T-helper 2 cell treated with Interferon-gamma antibody and Interleukin-4, amounts not matched to agents 100 ng/mL and 5 ng/mL, for 36 hours (primary cell): ENCODE measurements at regions not wholly inside any gene's neighbourhood (a gene's known extent, or its start where the extent isn't known, plus 50 kb on each side); places are given as distances from the start of the nearest gene placed in this dataset.

ENCODE experiments used
- intact Hi-C: fragments of 100-400 bp; cut with micrococcal nuclease; formaldehyde crosslinking; loops from one replicate; pipeline ENCODE4 v1.15.1; 2023

DNA sequence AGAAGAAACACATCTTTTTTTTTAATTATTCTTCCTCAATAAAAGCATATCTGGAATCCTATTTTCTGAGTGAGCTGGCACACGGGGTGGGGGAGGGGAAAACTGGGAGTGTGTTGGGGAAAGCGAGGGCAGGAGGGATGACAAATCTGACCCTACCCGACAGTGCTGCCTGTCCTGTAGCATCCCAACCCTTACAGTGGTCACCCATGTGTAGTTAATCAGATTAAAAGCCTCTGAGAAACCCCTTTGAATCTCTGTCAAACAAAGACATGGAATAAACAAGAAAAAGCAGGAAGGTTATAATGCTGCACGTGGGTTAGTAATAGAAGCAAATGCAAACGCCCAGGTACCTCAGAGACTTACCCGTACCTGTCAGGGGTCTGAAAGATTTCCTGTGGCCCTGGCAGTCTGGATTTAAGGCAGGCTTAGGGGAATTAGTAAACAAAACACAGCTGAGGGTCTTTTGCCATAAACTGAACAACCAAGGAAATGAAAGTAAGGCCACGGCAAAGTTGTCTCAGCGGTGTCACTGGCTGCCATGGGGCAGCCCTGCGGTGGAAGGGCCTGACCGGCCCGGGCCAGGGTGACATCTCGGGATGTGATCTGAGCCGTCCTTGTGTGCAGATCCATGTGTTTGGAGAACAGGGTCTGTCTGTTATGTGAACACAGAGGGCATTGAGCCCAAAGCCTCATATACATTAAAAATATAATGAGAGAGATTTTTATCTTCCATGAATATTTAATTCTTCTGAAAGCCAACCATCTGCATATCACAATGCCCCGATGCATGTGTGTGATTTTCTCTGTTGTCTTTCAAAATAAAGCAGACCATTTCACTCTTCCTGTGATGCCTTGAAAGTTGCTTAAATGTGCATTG, 308.2 kb downstream of the ZNF608 start:
- intact Hi-C loops: no loop called here

DNA sequence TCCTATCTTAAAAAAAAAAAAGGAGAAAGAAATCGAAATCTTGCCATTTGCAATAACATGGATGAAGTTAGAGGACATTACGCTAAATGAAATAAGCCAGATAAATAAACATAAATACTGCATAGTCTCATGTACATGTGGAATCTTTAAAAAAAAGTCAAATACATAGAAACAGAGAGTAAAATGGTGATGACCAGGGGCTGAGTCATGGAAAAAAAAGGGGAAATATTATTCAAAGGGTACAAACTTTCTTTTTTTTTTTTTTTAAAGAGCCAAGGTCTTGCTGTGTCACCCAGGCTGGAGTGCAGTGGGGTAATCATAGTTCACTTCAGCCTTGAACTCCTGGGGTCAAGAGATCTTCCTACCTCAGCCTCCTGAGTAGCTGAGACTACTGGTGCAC, 310.1 kb downstream of the ZNF608 start:
- intact Hi-C loops: no loop called here

DNA sequence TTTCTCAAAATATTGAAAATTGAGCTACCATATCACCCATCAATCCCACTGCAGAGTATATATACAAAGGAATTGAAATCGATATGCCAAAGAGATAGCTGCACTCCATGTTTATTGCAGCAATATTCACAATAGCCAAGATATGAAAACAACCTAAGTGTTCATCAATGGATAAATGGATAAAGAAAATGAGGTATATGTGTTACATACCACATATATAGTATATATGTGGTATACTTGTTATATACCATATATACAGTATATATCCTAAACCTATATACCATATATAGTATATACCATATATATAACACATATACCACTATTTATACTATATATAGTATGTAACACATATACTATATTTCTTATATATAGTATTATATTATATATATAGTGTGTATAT, 313.3 kb downstream of the ZNF608 start:
- intact Hi-C loops: no loop called here

DNA sequence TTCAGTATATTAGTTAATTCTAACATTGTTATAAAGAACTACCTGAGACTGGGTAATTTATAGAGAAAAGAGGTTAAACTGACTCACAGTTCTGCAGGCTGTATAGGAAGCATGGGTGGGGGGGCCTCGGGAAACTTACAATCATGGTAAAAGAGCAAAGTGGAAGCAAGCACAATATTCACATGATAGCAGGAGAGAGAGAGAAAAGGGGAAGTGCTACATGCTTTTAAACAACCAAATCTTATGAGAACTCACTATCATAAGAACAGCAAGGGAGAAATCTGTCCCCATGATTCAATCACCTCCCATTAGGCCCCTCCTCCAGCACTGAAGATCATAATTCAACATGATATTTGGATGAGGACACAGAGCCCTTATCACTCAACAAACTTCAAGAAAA, 324.9 kb downstream of the ZNF608 start:
- intact Hi-C loops: no loop called here

DNA sequence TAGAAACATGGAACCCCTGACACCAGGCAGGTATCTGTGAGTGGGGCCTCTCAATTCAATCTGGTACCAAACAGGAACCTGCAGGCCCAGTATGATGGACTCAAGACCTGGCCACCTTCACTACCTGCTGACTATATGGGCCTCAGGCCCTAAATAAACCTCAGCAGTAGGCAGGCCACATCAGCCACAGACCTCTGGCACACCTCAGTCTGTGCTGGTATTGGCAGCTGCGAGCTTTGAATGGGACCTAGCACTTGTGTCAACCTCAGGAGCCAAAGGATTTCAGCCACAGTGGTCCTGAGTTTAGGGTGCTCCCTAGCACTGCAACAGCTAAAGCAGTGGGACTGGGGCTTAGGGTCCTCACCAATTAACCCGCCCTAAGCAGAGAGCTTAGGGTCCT, 325.5 kb downstream of the ZNF608 start:
- intact Hi-C loops: no loop called here

GRCh38 chr5:124419531-124419930, 326.9 kb downstream of the ZNF608 start:
- intact Hi-C loops: no loop called here

DNA sequence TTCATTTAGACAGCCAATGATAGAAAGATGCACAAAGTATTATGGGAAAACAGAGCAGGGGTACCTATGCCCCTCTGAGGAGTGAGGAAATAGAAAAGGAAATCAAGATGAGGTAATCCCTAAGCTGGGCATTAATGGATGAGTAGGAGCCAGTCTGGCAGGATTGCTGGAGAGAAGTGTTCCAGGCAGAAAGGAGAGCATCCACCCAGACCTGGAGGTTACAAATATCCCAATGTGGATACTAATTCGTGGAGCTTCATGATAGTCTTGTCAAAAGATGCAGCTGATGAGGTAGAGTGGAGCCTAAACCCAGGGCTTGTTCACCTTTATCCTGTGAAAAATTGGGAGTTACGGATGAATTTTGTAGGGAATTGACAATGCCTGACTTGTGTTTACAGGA, 328.0 kb downstream of the ZNF608 start:
- intact Hi-C loops: no loop called here

DNA sequence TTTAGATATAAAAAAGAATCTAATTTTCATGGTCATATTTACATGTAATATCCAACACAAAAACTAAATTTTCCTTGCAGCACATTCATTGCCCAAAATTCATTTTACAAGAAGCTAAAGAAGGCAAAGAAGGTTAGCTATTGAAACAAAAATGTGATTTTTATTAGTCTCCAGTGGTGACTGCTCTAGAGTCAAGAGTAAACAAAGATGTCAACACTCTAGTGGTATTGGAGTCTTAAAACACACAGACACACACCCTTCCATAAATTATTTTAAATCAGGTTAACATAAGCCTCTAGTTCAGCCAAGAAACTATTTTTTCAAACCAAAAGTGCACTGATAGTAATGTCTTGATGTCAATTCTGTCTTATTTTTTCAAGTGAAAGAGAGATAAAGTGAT, 329.2 kb downstream of the ZNF608 start:
- intact Hi-C loops: no loop called here

DNA sequence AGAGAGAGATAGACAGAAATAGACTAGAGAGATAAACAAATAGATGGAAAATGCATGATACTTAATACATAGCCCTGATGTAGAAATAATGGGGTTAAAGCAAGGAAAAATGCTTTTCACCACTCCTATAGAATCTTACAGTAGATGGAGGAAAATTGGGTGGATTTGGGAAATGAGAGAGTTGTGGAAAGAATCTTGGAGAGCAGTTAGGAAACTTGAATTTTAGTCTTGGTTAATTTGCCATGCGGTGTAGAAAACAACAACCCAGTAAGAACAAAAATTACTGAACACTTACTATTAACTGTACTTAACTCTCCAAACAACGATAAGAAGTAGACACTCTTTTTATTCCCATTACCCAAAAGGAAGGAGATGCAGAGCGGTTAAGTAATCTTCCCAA, 329.8 kb downstream of the ZNF608 start:
- intact Hi-C loops: no loop called here

GRCh38 chr5:124414973-124415372, 331.5 kb downstream of the ZNF608 start:
- intact Hi-C loops: no loop called here

GRCh38 chr5:124410539-124411488, 335.6 kb downstream of the ZNF608 start:
- intact Hi-C loops: no loop called here

DNA sequence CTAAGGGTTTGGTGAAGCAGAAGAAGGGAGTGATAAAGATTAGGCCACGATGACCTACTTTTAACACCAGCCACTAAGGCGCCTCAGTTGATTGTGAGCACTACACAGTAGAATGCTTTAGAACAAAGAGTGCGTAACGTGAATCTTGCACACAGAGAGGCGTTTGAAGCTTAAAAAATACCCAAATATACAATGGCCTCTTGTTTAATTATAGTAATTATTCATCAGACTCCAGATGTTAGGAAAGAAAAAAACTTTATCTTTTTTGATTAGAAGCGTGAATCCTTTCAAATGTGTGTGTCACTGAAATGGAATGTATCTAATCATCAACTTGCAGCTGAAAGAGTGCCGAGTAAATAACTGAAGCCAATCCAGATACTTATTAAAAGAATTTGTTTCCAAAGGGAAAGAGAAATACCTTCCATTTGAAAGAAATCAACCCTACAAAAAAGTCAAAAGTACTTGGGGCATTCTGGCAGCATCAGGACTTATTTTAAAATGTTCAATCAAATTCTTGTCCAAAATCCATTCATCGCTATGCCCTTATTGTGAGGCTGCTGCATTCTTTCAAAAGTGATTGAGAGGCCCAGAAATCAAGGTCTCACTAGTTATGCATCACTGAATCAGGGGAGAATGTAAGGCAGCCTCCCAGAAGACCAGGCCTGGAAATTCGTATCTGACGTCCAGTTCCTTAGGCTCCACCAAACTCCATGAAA, 337.5 kb downstream of the ZNF608 start:
- intact Hi-C loops: no loop called here

GRCh38 chr5:124404796-124405195, 341.6 kb downstream of the ZNF608 start:
- intact Hi-C loops: no loop called here

DNA sequence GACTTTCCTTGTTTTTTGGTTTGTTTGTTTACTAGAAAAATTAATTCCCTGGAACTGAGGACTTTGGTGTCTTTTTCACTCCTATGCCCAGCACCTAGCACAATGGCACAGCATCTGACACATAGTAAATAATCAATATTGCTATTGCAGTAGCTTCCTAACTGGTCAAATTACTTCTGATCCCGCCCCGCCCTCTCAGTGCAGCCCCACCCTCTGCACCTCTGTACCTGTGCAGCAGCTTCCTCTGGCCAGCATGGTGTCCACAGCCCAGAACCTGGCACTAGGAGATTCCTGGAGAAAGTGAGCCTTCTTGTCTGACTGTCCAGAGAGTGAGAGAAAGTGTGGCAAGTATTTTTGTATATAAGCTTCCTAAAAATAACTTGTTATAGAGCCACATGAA, 343.2 kb downstream of the ZNF608 start:
- intact Hi-C loops: no loop called here

GRCh38 chr5:124402144-124402581, 344.3 kb downstream of the ZNF608 start:
- intact Hi-C loops: no loop called here

- intact Hi-C loops: no loop called here
These were observed 344.8 kb downstream of the ZNF608 start for GRCh38 chr5:124401476-124402143.

DNA sequence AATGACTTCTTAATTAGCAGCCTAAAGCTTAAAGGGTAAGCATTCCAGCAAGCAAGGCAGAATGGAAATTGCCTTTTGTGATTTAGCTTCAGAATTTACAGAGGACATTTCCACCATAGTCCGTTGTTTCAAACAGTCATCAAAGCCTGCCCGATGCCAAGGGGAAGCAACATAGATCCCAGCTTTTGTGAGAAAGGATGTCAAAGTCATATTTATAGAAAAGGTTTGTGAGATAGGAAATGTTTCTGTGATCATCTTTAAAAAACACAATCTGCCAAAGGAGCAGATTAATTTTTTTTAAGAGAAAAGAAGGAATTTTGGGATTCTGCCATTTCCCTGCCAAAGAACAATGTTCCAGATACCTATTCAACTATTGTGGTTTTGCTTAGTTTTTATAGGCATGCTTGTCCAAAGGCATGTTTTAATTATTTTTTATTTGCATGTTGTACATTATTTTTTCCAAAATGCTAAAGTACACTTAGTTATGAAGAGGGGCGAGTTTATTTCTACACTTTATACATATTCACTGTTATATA, 346.9 kb downstream of the ZNF608 start:
- intact Hi-C loops: no loop called here

DNA sequence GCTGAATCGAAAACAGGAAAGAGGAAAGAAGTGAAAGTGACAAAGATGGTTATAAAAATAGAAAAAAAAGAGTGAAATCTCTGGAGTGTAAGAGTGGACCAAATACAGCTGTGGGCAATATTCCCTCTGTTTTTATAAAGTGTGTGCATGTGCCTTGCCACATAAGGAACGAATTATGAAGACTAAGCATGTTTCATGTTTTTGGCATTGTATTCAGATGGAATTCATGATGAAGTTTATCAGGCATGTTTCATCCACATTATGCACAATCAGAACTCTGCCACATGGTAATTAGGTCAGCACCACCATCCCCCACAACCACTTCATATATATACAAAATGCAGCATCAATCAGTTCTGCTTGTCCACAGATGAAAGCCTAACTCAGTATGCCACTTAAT, 348.0 kb downstream of the ZNF608 start:
- intact Hi-C loops: no loop called here

DNA sequence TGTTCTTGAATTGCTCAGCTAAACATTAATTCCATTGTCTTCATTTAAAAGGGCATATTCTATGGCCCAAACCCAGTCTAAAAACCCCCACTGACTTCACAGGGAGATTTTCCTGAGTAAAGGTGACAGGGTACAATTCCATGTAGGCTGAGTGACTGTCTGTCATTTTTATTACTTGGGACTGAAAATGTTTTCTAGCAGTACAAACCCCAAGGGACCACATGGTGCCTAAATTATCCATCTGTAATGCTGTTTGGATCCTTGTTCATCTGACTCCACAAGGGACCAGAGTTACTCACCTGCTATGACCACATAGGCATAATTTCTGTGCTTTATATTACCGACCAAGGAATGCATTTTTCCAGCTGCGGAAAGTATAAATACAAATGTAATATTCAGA, 349.1 kb downstream of the ZNF608 start:
- intact Hi-C loops: no loop called here

GRCh38 chr5:124395926-124396325, 350.5 kb downstream of the ZNF608 start:
- intact Hi-C loops: no loop called here

DNA sequence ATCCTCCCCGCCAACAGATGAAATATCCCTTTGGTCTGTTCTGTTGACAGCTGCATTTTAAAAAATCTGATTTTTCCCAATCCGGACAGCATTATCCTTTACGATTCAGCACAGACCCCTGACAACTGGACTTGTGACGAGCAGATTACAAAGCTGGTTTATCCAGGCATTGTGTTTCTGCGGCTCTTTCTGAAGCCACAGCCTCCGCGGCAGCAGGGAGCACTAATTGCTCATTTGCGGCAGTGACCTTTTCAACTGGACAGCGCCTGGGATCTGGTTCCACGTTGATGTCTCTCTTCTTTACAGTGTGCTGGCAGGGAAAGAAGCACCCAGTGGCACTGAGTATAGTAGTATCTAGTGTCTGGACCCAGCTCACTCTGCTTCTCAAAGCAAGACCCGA, 351.2 kb downstream of the ZNF608 start:
- intact Hi-C loops: no loop called here
